ENCODE measurements at regions not wholly inside any gene's neighbourhood (a gene's known extent, or its start where the extent isn't known, plus 50 kb on each side); places are given as distances from the start of the nearest gene placed in this dataset.
A peak's percentile ranks its signal among the peaks of the same experiment; 100 is the strongest.

GRCh38 chr3:193842029-193842798 lies 249.2 kb downstream of the OPA1 start:
- H3K9me3 ChIP-seq (ENCODE audit: control insufficient read depth, low read depth, low read length): no peaks in the 10 kb centered on the region
- no peak for FAIRE-seq
- peaks cover 21% of the 10 kb centered on the region for H3K4me1 ChIP-seq (ENCODE audit: control insufficient read depth, extremely low read depth, insufficient read depth, low read length)
- TF ChIP-seq EZH2 (IDR thresholded peaks at IDR 0.05; ENCODE audit: low read length) (no peak), CTCF (optimal IDR thresholded peaks at IDR 0.05 in 1 of 3, IDR thresholded peaks at IDR 0.05 in 1 of 3, conservative IDR thresholded peaks at IDR 0.05 in 1 of 3; ENCODE audit: extremely low read depth in 1 of 3, insufficient read depth in 2 of 3, low read length in 3 of 3) (no peak)
- no peak overlapping the region for H3K9ac ChIP-seq (ENCODE audit: control insufficient read depth, extremely low read depth, insufficient read depth, low read length)
- H3K27ac ChIP-seq (ENCODE audit: control insufficient read depth, insufficient read depth, low read length): no peak overlapping the region
- H3K79me2 ChIP-seq (ENCODE audit: control insufficient read depth, insufficient read depth, low read length): no peaks in the 10 kb centered on the region
- peak overlapping the region; percentile 67 for H2AFZ ChIP-seq (ENCODE audit: control insufficient read depth, low read length)
- peak overlapping the region; percentile 40 for H3K4me2 ChIP-seq (ENCODE audit: control insufficient read depth, extremely low read depth, insufficient read depth, low read depth, low read length)
- dilution Hi-C loops (cut with MboI; ENCODE audit: extremely low pct_ligation_motif_present, low sequenced_read_pairs): no loop called here
- H3K9me1 ChIP-seq (ENCODE audit: control insufficient read depth, extremely low read depth, insufficient read depth, low read length): no peaks in the 10 kb centered on the region
- no peaks in the 10 kb centered on the region for H4K20me1 ChIP-seq (ENCODE audit: control insufficient read depth, extremely low read depth, insufficient read depth, low read length)
- peak overlapping the region in 1 of 3 experiments; percentile 9 for H3K4me3 ChIP-seq (ENCODE audit: control insufficient read depth in 2 of 3, extremely low read depth in 1 of 3, insufficient read depth in 2 of 3, low read depth in 1 of 3, low read length in 3 of 3)
- no peaks in the 10 kb centered on the region for H3K27me3 ChIP-seq (ENCODE audit: control insufficient read depth, extremely low read depth, insufficient read depth, low read length)
- DNase-seq (ENCODE audit: low read depth, low spot score): no peak
- H3K36me3 ChIP-seq (ENCODE audit: control insufficient read depth in 2 of 2, extremely low read depth in 1 of 2, insufficient read depth in 2 of 2, low read length in 2 of 2): no peaks in the 10 kb centered on the region

DNA sequence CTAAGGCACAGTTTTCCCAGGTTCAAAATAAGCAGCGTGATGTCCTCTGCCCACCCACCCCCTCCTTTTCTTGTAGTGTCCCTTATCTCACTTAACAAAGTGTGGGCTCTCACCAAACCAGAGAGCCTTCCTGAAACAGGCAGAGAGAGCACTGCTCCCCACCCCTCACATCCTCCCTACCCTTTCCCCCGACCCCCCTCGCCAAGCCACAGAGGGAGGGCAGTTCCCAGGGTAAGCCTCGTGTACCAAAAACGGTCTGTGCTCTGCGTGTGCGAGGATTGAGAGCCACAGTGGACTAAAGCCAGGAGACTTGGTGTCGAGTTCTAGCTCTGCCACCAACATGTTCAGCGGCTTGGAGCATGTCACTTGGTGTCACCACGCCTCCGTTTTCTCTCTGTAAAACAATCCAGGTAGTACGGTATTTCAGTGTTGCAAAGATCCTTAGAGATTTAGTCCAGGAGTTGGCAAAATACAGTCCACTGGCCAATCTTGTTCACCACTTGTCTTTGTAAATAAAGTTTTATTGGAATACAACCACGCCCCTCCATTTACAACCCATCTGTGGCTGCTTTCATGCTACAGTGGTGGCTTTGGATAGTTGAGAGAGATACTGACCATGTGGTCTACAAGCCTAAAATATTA lies 249.9 kb downstream of the OPA1 start:
- FAIRE-seq: no peak
- H3K4me1 ChIP-seq (ENCODE audit: control insufficient read depth, extremely low read depth, insufficient read depth, low read length): peaks cover 15% of the 10 kb centered on the region

More for the DNA sequence above, 249.9 kb downstream of the OPA1 start:
- TF ChIP-seq EZH2 (IDR thresholded peaks at IDR 0.05; ENCODE audit: low read length) (no peak), CTCF (optimal IDR thresholded peaks at IDR 0.05 in 1 of 3, IDR thresholded peaks at IDR 0.05 in 1 of 3, conservative IDR thresholded peaks at IDR 0.05 in 1 of 3; ENCODE audit: extremely low read depth in 1 of 3, insufficient read depth in 2 of 3, low read length in 3 of 3) (no peak)
- no peak for DNase-seq (ENCODE audit: low read depth, low spot score)
- Histone ChIP-seq H2AFZ (ENCODE audit: control insufficient read depth, low read length) (peak overlapping the region; percentile 67), H3K9me1 (ENCODE audit: control insufficient read depth, extremely low read depth, insufficient read depth, low read length) (no peaks in the 10 kb centered on the region), H3K9me3 (ENCODE audit: control insufficient read depth, low read depth, low read length) (no peaks in the 10 kb centered on the region), H3K9ac (ENCODE audit: control insufficient read depth, extremely low read depth, insufficient read depth, low read length) (no peak overlapping the region), H3K4me2 (ENCODE audit: control insufficient read depth, extremely low read depth, insufficient read depth, low read depth, low read length) (peak overlapping the region; percentile 48), H3K27me3 (ENCODE audit: control insufficient read depth, extremely low read depth, insufficient read depth, low read length) (no peaks in the 10 kb centered on the region), H4K20me1 (ENCODE audit: control insufficient read depth, extremely low read depth, insufficient read depth, low read length) (no peaks in the 10 kb centered on the region), H3K4me3 (ENCODE audit: control insufficient read depth in 2 of 3, extremely low read depth in 1 of 3, insufficient read depth in 2 of 3, low read depth in 1 of 3, low read length in 3 of 3) (no peak overlapping the region), H3K36me3 (ENCODE audit: control insufficient read depth in 2 of 2, extremely low read depth in 1 of 2, insufficient read depth in 2 of 2, low read length in 2 of 2) (no peaks in the 10 kb centered on the region), H3K79me2 (ENCODE audit: control insufficient read depth, insufficient read depth, low read length) (no peaks in the 10 kb centered on the region), H3K27ac (ENCODE audit: control insufficient read depth, insufficient read depth, low read length) (no peak overlapping the region)
- dilution Hi-C loops (cut with MboI; ENCODE audit: extremely low pct_ligation_motif_present, low sequenced_read_pairs): no loop called here

Data from keratinocyte (primary cell).